ENCODE measurements at regions not wholly inside any gene's neighbourhood (a gene's known extent, or its start where the extent isn't known, plus 50 kb on each side); places are given as distances from the start of the nearest gene placed in this dataset.
"Not testable (repeated sequence)": the region's sequence is repeated elsewhere in the genome, so short reads cannot be mapped to it uniquely, and the experiment has no call there.

DNA sequence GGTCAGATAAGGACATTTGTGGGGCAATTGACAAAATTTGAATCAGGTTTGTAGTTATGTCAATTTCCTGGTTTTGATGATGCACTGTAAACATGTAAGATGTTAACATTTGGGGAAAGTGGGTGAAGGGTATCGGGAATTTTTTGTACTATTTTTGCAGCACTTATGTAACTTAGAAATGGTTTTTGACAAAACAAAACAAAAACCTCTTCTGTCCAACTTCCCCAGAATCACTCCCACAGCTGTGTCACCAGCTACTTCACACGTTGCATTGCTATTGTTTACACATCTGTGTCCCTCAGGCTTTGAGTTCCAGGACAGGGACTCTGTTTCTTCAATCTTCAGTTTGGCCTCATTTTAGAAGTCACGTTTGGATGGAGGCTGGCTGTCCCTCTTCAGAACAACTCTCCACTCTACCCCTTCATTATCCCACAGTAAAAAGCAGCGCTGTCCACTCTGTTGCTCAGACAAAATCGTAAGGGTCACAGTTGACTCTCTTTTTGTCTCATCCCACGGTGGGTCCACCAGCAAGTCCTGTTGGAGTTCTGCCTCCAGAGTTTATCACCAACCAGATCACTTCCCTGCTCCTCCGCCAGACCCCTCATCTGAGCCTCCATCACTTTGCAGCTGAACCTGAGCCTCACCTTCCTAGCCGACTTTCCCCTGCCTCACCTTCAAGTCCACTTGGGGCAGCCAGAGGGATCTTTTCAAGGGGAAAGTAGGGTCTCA, 63.2 kb downstream of the NENF start:
- no peak for DNase-seq (ENCODE audit: low read depth in 3 of 3, low spot score in 2 of 3)

DNA sequence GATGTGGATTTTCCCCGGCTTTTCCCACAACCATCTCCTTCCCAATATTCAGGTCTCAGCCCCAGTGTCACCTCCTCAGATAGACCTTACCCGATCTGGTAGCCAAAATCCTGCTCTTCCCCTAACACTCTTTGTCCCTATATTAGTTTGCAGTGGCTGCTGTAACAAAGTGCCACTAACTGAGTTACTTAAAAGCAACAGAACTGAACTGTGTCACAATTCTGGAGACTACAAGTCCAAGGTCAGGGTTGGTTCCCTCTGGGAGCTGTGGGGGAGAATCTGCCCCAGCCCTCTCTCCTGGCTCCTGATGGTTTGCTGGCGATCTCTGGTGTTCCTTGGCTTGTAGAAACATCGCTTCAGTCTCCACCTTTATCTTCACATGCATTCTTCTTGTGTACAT, 64.0 kb downstream of the NENF start:
- no peak for DNase-seq (ENCODE audit: low read depth in 3 of 3, low spot score in 2 of 3)

DNA sequence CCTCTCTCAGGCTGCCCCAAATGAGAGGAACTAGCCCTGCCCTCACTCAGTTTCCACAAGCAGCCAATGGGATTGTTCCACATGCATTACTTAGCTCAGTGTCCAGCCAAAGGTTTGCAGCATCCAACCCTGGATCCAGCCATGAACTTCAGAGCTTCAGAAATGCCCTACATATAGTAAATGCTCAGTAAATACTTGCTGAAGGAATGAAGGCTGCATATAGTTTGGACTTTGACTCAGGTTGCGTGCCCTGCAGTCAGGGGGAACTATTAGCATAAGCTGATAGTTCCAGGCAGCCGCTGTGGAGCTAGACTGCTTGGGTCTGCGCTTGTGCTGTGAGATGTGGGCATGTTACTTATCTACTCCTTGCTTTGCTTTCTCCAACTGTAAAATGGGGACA, 64.8 kb downstream of the NENF start:
- DNase-seq (ENCODE audit: low read depth in 3 of 3, low spot score in 2 of 3) = no peak

GRCh38 chr1:212498283-212499040, 65.7 kb downstream of the NENF start:
- DNase-seq (ENCODE audit: low read depth in 3 of 3, low spot score in 2 of 3) = no peak

- no peak for DNase-seq (ENCODE audit: low read depth in 3 of 3, low spot score in 2 of 3)
These were observed 67.6 kb downstream of the NENF start for GRCh38 chr1:212500351-212500750.

- DNase-seq (ENCODE audit: low read depth in 3 of 3, low spot score in 2 of 3) = no peak
These were observed 68.3 kb downstream of the NENF start for GRCh38 chr1:212500983-212501382.

- DNase-seq (ENCODE audit: low read depth in 3 of 3, low spot score in 2 of 3) = no peak
These were observed 71.0 kb downstream of the NENF start for GRCh38 chr1:212503714-212504113.

DNA sequence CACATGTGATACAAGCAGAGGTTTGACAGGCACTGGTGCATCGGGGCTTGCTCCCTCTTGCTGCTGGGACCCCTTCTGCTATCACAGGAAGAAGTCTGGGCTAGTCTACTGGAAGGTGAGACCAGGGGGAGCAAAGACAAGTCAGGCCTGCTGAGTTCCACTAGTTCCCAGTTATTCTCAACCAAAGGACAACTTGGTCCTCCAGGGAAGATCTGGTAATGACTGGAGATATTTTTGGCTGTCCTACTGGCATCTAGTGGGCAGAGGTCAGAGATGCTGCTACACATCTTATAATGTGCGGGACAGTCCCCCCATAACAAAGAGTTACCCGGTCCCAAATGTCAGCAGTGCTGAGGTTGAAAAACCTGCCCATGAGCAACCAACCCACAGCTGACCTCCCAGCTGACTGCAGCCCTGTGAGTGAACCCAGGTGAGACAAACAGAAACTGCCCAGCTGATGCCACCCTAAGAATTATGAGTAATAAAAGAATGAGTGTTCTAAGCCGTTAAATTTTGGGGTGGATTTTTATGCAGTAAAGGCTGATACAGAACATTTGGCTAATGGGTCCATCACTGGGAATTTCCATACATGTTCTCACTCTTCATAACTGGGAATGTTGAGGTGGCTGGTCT, 71.6 kb downstream of the NENF start:
- no peak for DNase-seq (ENCODE audit: low read depth in 3 of 3, low spot score in 2 of 3)

DNA sequence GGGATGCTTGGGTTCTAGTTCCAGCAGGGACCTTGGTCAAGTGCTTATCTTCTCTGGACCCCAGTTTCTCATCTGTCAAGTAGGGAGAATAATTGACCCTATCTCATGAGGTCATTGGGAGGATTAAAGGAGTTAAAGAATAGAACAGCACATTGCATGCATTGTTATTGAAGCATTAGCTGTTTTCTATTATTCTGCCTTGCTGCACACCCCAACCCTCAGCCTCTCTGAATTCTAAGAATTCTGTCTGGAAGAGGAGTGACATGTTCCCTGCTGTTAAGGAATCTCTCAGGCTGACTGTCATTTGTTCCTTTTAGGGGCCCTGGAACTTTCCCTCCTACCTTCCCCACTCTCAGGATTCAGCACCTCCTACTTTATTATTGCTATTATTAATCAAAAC, 73.9 kb downstream of the NENF start:
- DNase-seq (ENCODE audit: low read depth in 3 of 3, low spot score in 2 of 3) = no peak

- DNase-seq (ENCODE audit: low read depth in 3 of 3, low spot score in 2 of 3) = no peak
These were observed 74.6 kb downstream of the NENF start for GRCh38 chr1:212507369-212507768.

DNA sequence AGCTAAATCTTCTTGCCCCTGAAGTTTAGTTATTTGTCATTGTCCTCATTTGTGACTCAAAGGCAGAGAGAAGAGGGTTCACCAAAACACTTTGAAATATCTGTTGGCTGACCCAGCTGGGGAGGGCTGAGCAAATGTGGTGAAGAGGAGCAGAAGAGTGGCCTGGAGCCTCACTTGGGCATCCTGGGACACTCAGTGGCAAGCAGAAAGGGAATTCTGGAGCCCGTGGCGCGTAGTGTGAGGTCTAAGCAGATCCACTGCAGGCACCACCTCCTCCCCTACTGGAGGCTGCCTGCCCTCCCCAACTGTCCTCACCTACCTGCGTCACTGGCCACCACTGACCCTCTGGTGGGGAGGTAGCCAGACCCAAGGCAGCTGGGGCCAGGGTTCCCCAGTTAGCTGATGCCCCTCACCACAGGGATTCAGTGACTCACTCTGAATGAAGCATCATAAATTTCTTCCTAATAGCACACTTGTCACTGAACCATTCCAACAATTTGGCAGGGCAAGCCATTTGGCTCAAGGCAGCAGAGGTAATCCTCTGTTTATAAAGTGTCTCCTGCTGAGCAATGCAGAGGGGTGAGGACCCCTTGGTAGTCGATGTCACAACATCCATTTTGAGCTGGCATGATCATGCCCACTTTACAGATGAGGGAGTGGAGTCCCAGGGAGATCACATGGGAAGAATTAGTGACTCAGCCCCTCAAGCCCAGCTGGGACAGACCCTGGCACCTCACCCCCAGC, 80.3 kb downstream of the NENF start:
- no peak for DNase-seq (ENCODE audit: low read depth in 3 of 3, low spot score in 2 of 3)

- DNase-seq (ENCODE audit: low read depth in 3 of 3, low spot score in 2 of 3) = no peak
These were observed 80.9 kb downstream of the NENF start for GRCh38 chr1:212513586-212513985.

GRCh38 chr1:212514056-212514614, 81.4 kb downstream of the NENF start:
- DNase-seq (ENCODE audit: low read depth in 3 of 3, low spot score in 2 of 3) = no peak

DNA sequence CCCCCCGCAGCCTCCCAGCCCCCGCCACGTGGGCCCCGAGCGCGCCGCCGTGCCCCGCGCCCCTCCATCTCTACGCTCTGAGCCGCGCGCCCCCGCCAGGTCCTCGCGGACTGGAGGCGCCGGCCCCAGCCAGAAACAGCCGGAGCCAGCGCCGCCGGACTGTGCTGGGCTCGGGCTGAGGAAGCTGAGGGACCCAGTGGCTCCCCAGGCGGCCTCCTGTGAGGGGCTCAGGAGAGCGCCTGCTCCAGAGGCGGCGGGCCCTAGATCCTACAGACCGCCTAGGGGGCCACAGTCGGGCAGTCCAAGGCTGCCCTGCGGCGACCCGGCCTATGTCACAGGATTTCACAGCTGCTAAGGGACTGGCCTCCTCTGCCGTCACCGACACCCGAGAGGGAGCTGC, 82.1 kb downstream of the NENF start:
- no peak for DNase-seq (ENCODE audit: low read depth in 3 of 3, low spot score in 2 of 3)

DNA sequence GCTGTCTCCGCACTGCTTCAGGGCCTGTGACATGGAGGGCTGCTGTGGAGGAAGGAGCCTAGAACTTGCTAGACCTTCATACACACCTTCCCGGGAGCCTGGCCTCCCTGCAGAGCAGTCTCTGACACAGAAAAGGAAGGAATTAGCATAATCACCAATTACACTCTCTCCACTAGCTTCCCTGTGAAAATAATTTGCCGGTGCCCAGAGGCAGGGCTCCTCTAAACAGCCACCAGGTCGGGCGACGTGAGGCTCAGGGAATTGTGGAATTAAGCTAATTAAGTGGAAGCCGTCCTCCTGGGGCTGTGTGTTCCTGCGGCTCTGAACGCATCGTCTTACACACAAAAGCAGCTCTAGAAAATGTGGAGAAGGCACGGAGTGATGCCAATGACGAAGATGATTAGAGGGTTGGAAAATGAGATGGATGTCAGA, 82.6 kb downstream of the NENF start:
- DNase-seq (ENCODE audit: low read depth in 3 of 3, low spot score in 2 of 3) = no peak

- not testable (repeated sequence) for DNase-seq (ENCODE audit: low read depth in 3 of 3, low spot score in 2 of 3)
These were observed 83.3 kb downstream of the NENF start for GRCh38 chr1:212516012-212516411.

DNA sequence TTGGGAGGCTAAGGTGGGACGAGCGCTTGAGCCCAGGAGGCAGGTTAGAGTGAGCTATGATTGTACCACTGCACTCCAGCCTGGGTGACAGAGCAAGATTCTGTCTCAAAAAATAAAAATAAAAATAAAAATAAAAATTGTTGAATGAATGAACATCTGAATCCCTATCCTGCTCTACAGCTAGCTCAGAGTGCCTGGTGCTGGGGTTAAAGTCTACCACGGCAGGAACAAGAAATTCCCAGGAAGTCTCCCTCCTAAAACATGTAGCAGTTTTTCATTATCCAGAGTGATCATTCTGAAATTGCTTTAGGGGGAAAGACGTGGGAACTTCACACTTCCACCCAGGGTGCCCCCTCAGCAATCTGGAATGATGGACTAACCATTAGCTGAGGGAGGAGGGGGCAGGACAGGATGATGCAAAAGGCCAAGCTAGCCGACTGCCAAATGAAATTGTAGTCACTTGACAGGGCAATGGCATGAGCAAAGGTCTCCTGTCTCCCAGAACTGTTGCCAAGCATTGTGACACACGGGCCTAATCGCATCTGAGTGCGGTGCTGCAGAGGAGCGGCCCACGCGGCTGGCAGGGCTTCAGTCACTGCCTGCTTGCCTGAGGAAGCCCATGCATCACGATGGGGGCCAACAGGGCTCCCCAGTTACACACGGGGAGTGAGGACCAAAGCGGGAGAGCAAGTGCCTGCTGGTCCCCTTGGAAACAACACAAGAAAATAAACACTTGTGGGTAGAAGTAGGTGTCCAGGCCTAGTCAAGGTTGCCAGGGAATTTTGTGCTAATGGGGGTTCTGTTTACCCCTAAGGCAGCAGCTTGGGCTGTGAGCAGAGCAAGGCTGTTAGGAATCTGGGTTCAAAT, 85.7 kb downstream of the NENF start:
- no peak for DNase-seq (ENCODE audit: low read depth in 3 of 3, low spot score in 2 of 3)

- no peak for DNase-seq (ENCODE audit: low read depth in 3 of 3, low spot score in 2 of 3)
These were observed 86.4 kb downstream of the NENF start for GRCh38 chr1:212519131-212519530.

GRCh38 chr1:212520299-212520698, 87.6 kb downstream of the NENF start:
- no peak for DNase-seq (ENCODE audit: low read depth in 3 of 3, low spot score in 2 of 3)

GRCh38 chr1:212520746-212521145, 87.8 kb upstream of the ATF3 start:
- no peak for DNase-seq (ENCODE audit: low read depth in 3 of 3, low spot score in 2 of 3)
